ENCODE measurements at regions not wholly inside any gene's neighbourhood (a gene's known extent, or its start where the extent isn't known, plus 50 kb on each side); places are given as distances from the start of the nearest gene placed in this dataset.

DNA sequence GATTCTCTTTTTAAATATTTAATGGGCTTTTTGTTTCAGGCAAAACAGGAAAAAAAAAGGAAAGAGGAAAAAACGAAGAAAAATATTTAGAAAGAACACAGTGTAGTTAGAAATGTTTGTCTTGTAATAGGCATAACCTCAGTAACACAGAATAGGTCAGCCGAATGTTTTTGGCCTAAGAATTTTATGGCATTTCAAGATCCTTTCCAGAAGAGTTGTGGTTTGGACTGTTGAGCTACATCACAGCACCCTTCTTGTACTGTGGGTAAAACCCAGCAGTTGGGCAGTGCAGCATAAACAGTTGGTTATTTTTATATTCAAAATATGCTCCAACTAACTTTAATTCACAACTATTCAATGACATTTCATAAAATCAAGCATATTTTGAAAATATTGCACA lies 474.4 kb upstream of the AGTR1 start:
- no peak for TF ChIP-seq CREB1 (IDR thresholded peaks at IDR 0.05; ENCODE audit: low read depth)
- no peak for TF ChIP-seq EP300 (IDR thresholded peaks at IDR 0.05; ENCODE audit: borderline replicate concordance)
- TF ChIP-seq CEBPB (IDR thresholded peaks at IDR 0.05), result no peak

DNA sequence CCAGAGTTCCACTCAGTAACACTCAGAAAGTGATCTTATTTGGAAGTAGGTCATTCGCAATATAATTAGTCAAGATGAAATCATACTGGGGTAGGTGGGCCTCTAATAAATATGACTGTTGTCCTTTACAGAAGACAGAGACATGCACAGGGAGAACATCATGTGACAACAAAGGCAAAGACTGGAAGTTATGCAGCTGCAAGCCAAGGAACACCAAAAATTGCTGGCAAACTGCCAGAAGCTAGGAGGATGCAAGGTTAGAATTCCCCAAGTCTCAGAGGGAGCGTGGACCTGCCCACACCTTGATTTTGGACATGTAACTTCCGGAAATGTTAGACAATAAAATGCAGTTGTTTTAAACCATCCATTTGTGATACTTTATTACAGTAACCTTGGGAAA lies 471.5 kb upstream of the AGTR1 start:
- TF ChIP-seq NFIC (IDR thresholded peaks at IDR 0.05) (peak; percentile 47; the same call in 1 of the 2 replicates), TEAD4 (IDR thresholded peaks at IDR 0.05) (no peak)
- TF ChIP-seq, protein P1, sequence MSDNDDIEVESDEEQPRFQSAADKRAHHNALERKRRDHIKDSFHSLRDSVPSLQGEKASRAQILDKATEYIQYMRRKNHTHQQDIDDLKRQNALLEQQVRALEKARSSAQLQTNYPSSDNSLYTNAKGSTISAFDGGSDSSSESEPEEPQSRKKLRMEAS (IDR thresholded peaks at IDR 0.05), result no peak

DNA sequence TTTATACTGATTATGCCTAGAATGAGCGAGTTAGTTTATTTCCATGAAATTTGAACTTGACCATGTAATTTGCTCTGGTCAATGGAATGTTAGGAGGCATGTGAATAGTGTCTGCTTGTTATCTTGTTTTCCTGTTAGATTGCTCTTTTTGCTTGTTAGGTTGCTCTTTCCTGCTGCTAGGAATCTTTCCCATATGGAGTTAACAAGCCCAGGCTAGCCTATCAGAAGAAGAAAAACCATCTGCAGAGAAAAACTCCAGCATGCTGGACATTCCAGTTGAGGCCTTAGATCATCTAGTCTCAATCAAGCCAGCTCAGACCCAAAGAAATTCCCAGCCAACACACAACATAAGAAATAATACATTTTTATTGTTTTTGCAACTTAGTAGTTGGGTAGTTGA lies 470.2 kb upstream of the AGTR1 start:
- TF ChIP-seq TEAD4 (IDR thresholded peaks at IDR 0.05) (no peak), NFIC (IDR thresholded peaks at IDR 0.05) (no peak), ZBTB7A (IDR thresholded peaks at IDR 0.05; ENCODE audit: low read depth) (no peak), YY1 (IDR thresholded peaks at IDR 0.05; ENCODE audit: low read depth) (no peak), EGR1 (IDR thresholded peaks at IDR 0.05) (no peak), TAF1 (IDR thresholded peaks at IDR 0.05; ENCODE audit: low read depth) (no peak), CEBPB (IDR thresholded peaks at IDR 0.05) (no peak), EP300 (IDR thresholded peaks at IDR 0.05; ENCODE audit: borderline replicate concordance) (no peak), FOXM1 (IDR thresholded peaks at IDR 0.05; ENCODE audit: borderline replicate concordance, low read depth) (no peak), CREB1 (IDR thresholded peaks at IDR 0.05; ENCODE audit: low read depth) (no peak), TCF12 (IDR thresholded peaks at IDR 0.05; ENCODE audit: low read depth) (no peak), RAD21 (IDR thresholded peaks at IDR 0.05; ENCODE audit: low read depth) (no peak)
- TF ChIP-seq, protein P2, sequence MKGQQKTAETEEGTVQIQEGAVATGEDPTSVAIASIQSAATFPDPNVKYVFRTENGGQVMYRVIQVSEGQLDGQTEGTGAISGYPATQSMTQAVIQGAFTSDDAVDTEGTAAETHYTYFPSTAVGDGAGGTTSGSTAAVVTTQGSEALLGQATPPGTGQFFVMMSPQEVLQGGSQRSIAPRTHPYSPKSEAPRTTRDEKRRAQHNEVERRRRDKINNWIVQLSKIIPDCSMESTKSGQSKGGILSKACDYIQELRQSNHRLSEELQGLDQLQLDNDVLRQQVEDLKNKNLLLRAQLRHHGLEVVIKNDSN (IDR thresholded peaks at IDR 0.05), result no peak
- TF ChIP-seq, protein P3, sequence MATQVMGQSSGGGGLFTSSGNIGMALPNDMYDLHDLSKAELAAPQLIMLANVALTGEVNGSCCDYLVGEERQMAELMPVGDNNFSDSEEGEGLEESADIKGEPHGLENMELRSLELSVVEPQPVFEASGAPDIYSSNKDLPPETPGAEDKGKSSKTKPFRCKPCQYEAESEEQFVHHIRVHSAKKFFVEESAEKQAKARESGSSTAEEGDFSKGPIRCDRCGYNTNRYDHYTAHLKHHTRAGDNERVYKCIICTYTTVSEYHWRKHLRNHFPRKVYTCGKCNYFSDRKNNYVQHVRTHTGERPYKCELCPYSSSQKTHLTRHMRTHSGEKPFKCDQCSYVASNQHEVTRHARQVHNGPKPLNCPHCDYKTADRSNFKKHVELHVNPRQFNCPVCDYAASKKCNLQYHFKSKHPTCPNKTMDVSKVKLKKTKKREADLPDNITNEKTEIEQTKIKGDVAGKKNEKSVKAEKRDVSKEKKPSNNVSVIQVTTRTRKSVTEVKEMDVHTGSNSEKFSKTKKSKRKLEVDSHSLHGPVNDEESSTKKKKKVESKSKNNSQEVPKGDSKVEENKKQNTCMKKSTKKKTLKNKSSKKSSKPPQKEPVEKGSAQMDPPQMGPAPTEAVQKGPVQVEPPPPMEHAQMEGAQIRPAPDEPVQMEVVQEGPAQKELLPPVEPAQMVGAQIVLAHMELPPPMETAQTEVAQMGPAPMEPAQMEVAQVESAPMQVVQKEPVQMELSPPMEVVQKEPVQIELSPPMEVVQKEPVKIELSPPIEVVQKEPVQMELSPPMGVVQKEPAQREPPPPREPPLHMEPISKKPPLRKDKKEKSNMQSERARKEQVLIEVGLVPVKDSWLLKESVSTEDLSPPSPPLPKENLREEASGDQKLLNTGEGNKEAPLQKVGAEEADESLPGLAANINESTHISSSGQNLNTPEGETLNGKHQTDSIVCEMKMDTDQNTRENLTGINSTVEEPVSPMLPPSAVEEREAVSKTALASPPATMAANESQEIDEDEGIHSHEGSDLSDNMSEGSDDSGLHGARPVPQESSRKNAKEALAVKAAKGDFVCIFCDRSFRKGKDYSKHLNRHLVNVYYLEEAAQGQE (IDR thresholded peaks at IDR 0.05; ENCODE audit: low read depth), result no peak
- TF ChIP-seq, protein P1 (IDR thresholded peaks at IDR 0.05), result no peak

DNA sequence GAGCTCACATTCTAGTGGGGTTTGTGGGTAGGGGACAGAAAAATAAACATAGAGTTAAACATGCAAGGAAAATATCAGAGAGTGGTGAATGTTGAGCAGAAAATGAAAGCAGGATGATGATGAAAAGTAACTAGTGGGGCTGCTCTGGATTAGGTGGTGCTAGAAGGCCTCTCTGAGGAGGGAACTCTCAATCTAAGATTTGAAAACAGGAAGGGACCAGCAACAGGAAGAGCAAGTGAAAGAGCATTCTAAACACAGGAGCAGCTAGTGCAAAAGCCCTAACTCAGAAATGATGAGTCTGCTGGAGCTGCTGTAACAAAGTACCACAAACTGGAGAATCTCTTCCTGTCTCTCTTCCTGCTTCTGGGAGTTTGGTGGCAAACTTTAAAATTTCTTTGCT lies 468.6 kb upstream of the AGTR1 start:
- TF ChIP-seq EGR1 (IDR thresholded peaks at IDR 0.05), result no peak
- TF ChIP-seq TCF12 (IDR thresholded peaks at IDR 0.05; ENCODE audit: low read depth), result no peak
- no peak for TF ChIP-seq YY1 (IDR thresholded peaks at IDR 0.05; ENCODE audit: low read depth)
- TF ChIP-seq ZBTB7A (IDR thresholded peaks at IDR 0.05; ENCODE audit: low read depth), result no peak
- TF ChIP-seq, protein P2 (IDR thresholded peaks at IDR 0.05), result no peak
- TF ChIP-seq EP300 (IDR thresholded peaks at IDR 0.05; ENCODE audit: borderline replicate concordance), result no peak
- TF ChIP-seq RAD21 (IDR thresholded peaks at IDR 0.05; ENCODE audit: low read depth), result no peak
- no peak for TF ChIP-seq FOXM1 (IDR thresholded peaks at IDR 0.05; ENCODE audit: borderline replicate concordance, low read depth)
- TF ChIP-seq TEAD4 (IDR thresholded peaks at IDR 0.05), result no peak

DNA sequence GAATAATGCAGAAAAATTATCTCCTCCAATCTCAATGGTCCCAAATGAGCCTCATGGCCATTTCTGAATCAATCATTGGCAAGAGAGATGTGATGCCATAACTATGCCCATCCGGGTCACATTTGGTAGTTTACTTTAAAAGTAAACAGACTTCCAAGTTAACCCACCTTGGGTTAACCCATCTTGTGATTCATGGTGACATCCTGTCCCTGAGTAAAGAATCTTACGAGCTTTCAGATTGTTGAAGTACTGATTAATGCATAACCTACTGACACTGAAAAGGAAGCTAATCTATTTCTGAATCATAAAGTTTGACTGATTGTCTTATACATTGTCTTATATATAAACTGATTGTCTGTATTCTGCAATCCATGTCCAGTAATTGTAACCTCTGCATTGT lies 467.2 kb upstream of the AGTR1 start:
- TF ChIP-seq CEBPB (IDR thresholded peaks at IDR 0.05) (no peak), EGR1 (IDR thresholded peaks at IDR 0.05) (no peak), CREB1 (IDR thresholded peaks at IDR 0.05; ENCODE audit: low read depth) (no peak), YY1 (IDR thresholded peaks at IDR 0.05; ENCODE audit: low read depth) (no peak), ZBTB7A (IDR thresholded peaks at IDR 0.05; ENCODE audit: low read depth) (no peak), TAF1 (IDR thresholded peaks at IDR 0.05; ENCODE audit: low read depth) (no peak), NFIC (IDR thresholded peaks at IDR 0.05) (no peak), RAD21 (IDR thresholded peaks at IDR 0.05; ENCODE audit: low read depth) (no peak), EP300 (IDR thresholded peaks at IDR 0.05; ENCODE audit: borderline replicate concordance) (no peak), FOXM1 (IDR thresholded peaks at IDR 0.05; ENCODE audit: borderline replicate concordance, low read depth) (no peak), TEAD4 (IDR thresholded peaks at IDR 0.05) (no peak), TCF12 (IDR thresholded peaks at IDR 0.05; ENCODE audit: low read depth) (no peak)
- TF ChIP-seq, protein P2 (IDR thresholded peaks at IDR 0.05), result no peak
- TF ChIP-seq, protein P1 (IDR thresholded peaks at IDR 0.05), result no peak
- TF ChIP-seq, protein P3 (IDR thresholded peaks at IDR 0.05; ENCODE audit: low read depth), result no peak

DNA sequence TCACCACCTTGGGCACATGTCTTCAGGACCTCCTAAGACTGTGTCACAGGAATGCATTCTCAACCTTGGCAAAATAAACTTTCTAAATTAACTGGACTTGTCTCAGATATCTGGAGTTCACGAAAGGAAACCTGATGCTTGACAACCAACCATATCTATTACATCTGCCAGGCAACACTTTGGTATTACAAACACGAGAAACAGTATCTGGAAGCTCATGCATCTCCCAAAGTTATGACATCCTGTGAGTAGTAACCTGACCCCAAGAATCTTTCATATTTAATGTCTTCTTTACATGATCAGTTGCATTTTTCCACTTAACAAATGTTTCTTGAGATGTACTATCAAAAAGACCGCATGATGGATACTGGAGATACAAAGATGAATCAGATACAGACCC lies 465.3 kb upstream of the AGTR1 start:
- TF ChIP-seq RAD21 (IDR thresholded peaks at IDR 0.05; ENCODE audit: low read depth) (no peak), CEBPB (IDR thresholded peaks at IDR 0.05) (no peak), YY1 (IDR thresholded peaks at IDR 0.05; ENCODE audit: low read depth) (no peak), TEAD4 (IDR thresholded peaks at IDR 0.05) (no peak), FOXM1 (IDR thresholded peaks at IDR 0.05; ENCODE audit: borderline replicate concordance, low read depth) (no peak), EGR1 (IDR thresholded peaks at IDR 0.05) (no peak), CREB1 (IDR thresholded peaks at IDR 0.05; ENCODE audit: low read depth) (no peak), TCF12 (IDR thresholded peaks at IDR 0.05; ENCODE audit: low read depth) (no peak), TAF1 (IDR thresholded peaks at IDR 0.05; ENCODE audit: low read depth) (no peak), NFIC (IDR thresholded peaks at IDR 0.05) (no peak), EP300 (IDR thresholded peaks at IDR 0.05; ENCODE audit: borderline replicate concordance) (no peak), ZBTB7A (IDR thresholded peaks at IDR 0.05; ENCODE audit: low read depth) (no peak)
- TF ChIP-seq, protein P3 (IDR thresholded peaks at IDR 0.05; ENCODE audit: low read depth), result no peak
- TF ChIP-seq, protein P2 (IDR thresholded peaks at IDR 0.05), result no peak
- TF ChIP-seq, protein P1 (IDR thresholded peaks at IDR 0.05), result no peak
